BLaER1 (cell line): ENCODE measurements at regions not wholly inside any gene's neighbourhood (a gene's known extent, or its start where the extent isn't known, plus 50 kb on each side); places are given as distances from the start of the nearest gene placed in this dataset.
A peak's percentile ranks its signal among the peaks of the same experiment; 100 is the strongest.

Source experiments
- H3K27ac ChIP-seq: shearing (Covaris generic); formaldehyde crosslinking; 2 replicates; pipeline ENCODE4 v1.8.1; 2022
- H3K27me3 ChIP-seq: shearing (Covaris generic); formaldehyde crosslinking; 2 replicates; pipeline ENCODE4 v1.8.1; 2022
- H3K36me3 ChIP-seq: shearing (Covaris generic); formaldehyde crosslinking; 2 replicates; pipeline ENCODE4 v1.8.1; 2022
- H3K4me1 ChIP-seq: shearing (Covaris generic); formaldehyde crosslinking; 2 replicates; pipeline ENCODE4 v1.8.1; 2022
- H3K4me2 ChIP-seq: shearing (Covaris generic); formaldehyde crosslinking; 2 replicates; pipeline ENCODE4 v1.8.1; 2022
- H3K4me3 ChIP-seq: shearing (Covaris generic); formaldehyde crosslinking; 2 replicates; pipeline ENCODE4 v1.8.1; 2022
- H3K9ac ChIP-seq: shearing (Covaris generic); formaldehyde crosslinking; 2 replicates; pipeline ENCODE4 v1.8.1; 2022
- H3K9me3 ChIP-seq: shearing (Covaris generic); formaldehyde crosslinking; 2 replicates; pipeline ENCODE4 v1.8.1; 2022
- H4K20me1 ChIP-seq: shearing (Covaris generic); formaldehyde crosslinking; 2 replicates; pipeline ENCODE4 v1.8.1; 2022
- Cebpa-rat ChIP-seq: shearing (Covaris generic); IDR thresholded peaks from 2 replicates; pipeline ENCODE4 v1.8.1; 2022

- no peak overlapping the region for H3K9ac ChIP-seq
- no peak overlapping the region for H3K4me3 ChIP-seq
- no peak overlapping the region for H3K27ac ChIP-seq
- H3K4me1 ChIP-seq = no peaks in the 10 kb centered on the region
- H3K36me3 ChIP-seq = no peaks in the 10 kb centered on the region
- H3K9me3 ChIP-seq = no peaks in the 10 kb centered on the region
- no peaks in the 10 kb centered on the region for H3K27me3 ChIP-seq
- TF ChIP-seq Cebpa-rat = no peak
- no peaks in the 10 kb centered on the region for H4K20me1 ChIP-seq
- no peak overlapping the region for H3K4me2 ChIP-seq
Observed at GRCh38 chr2:171226461-171226860, 65.8 kb upstream of the TLK1 start.

- H3K4me2 ChIP-seq = no peak overlapping the region
- H3K4me3 ChIP-seq = no peak overlapping the region
- H3K9ac ChIP-seq = no peak overlapping the region
- H3K36me3 ChIP-seq = no peaks in the 10 kb centered on the region
- no peaks in the 10 kb centered on the region for H4K20me1 ChIP-seq
- no peak overlapping the region for H3K27ac ChIP-seq
- no peak for TF ChIP-seq Cebpa-rat
- H3K4me1 ChIP-seq = no peaks in the 10 kb centered on the region
- H3K27me3 ChIP-seq = no peaks in the 10 kb centered on the region
- no peaks in the 10 kb centered on the region for H3K9me3 ChIP-seq
Observed at GRCh38 chr2:171225989-171226388, 65.3 kb upstream of the TLK1 start.

- TF ChIP-seq Cebpa-rat = no peak
- no peaks in the 10 kb centered on the region for H3K9me3 ChIP-seq
- H3K27ac ChIP-seq = no peak overlapping the region
- H3K9ac ChIP-seq = no peak overlapping the region
- no peak overlapping the region for H3K4me3 ChIP-seq
- no peaks in the 10 kb centered on the region for H3K4me1 ChIP-seq
- no peaks in the 10 kb centered on the region for H3K27me3 ChIP-seq
- H4K20me1 ChIP-seq = no peaks in the 10 kb centered on the region
- H3K4me2 ChIP-seq = no peak overlapping the region
- no peaks in the 10 kb centered on the region for H3K36me3 ChIP-seq
Observed at GRCh38 chr2:171225302-171225980, 64.7 kb upstream of the TLK1 start.

GRCh38 chr2:171217330-171217729, 56.6 kb upstream of the TLK1 start:
- Histone ChIP-seq H3K27me3 (no peaks in the 10 kb centered on the region), H4K20me1 (no peaks in the 10 kb centered on the region), H3K4me3 (no peak overlapping the region), H3K4me2 (no peak overlapping the region), H3K36me3 (no peaks in the 10 kb centered on the region), H3K9me3 (peaks cover 6% of the 10 kb centered on the region; the same call in 1 of the 2 replicates), H3K4me1 (no peaks in the 10 kb centered on the region), H3K27ac (no peak overlapping the region), H3K9ac (no peak overlapping the region)
- TF ChIP-seq Cebpa-rat = no peak

- Histone ChIP-seq H3K9me3 (peaks cover 6% of the 10 kb centered on the region; the same call in 1 of the 2 replicates), H3K36me3 (no peaks in the 10 kb centered on the region), H3K27me3 (no peaks in the 10 kb centered on the region), H3K9ac (no peak overlapping the region), H4K20me1 (no peaks in the 10 kb centered on the region), H3K4me2 (no peak overlapping the region), H3K27ac (no peak overlapping the region), H3K4me1 (no peaks in the 10 kb centered on the region), H3K4me3 (no peak overlapping the region)
- no peak for TF ChIP-seq Cebpa-rat
Observed at GRCh38 chr2:171216631-171217030, 55.9 kb upstream of the TLK1 start.

- Histone ChIP-seq H3K4me2 (no peak overlapping the region), H3K9me3 (peaks cover under 1% of the 10 kb centered on the region; the same call in 1 of the 2 replicates), H3K9ac (no peak overlapping the region), H3K4me1 (peaks cover 8% of the 10 kb centered on the region), H3K27ac (no peak overlapping the region), H4K20me1 (no peaks in the 10 kb centered on the region), H3K4me3 (no peak overlapping the region), H3K27me3 (no peaks in the 10 kb centered on the region), H3K36me3 (no peaks in the 10 kb centered on the region)
- no peak for TF ChIP-seq Cebpa-rat
Observed at GRCh38 chr2:171214093-171214492, 53.4 kb upstream of the TLK1 start.

GRCh38 chr2:171210864-171211431, 50.3 kb upstream of the TLK1 start:
- H3K9ac ChIP-seq = no peak overlapping the region
- H3K27ac ChIP-seq = no peak overlapping the region
- H3K4me3 ChIP-seq = no peak overlapping the region
- H4K20me1 ChIP-seq = no peaks in the 10 kb centered on the region
- H3K27me3 ChIP-seq = no peaks in the 10 kb centered on the region
- peaks cover 8% of the 10 kb centered on the region for H3K4me1 ChIP-seq
- H3K9me3 ChIP-seq = no peaks in the 10 kb centered on the region
- H3K4me2 ChIP-seq = 0 out of 2 replicates have a peak overlapping the region, but pooled peaks have one; percentile 3
- TF ChIP-seq Cebpa-rat = no peak
- H3K36me3 ChIP-seq = no peaks in the 10 kb centered on the region
